ENCODE measurements at regions not wholly inside any gene's neighbourhood (a gene's known extent, or its start where the extent isn't known, plus 50 kb on each side); places are given as distances from the start of the nearest gene placed in this dataset.

- H3K27ac ChIP-seq (ENCODE audit: low read depth in 1 of 2, low read length in 1 of 2) = no peak overlapping the region
- DNase-seq (ENCODE audit: low read depth in 6 of 9, low spot score in 9 of 9) = no peak
- H3K27me3 ChIP-seq (ENCODE audit: control insufficient read depth in 2 of 2, insufficient read depth in 1 of 2, low read length in 1 of 2) = no peaks in the 10 kb centered on the region
- no peaks in the 10 kb centered on the region for H3K36me3 ChIP-seq (ENCODE audit: control insufficient read depth in 2 of 2, insufficient read depth in 2 of 2, low read length in 1 of 2)
- H3K4me3 ChIP-seq (ENCODE audit: low read length in 2 of 2) = no peak overlapping the region
- H3K9me3 ChIP-seq (ENCODE audit: control insufficient read depth in 2 of 2, insufficient read depth in 1 of 2, low read length in 1 of 2) = peaks cover 0 to 6% of the 10 kb centered on the region in 2 donors
- no peaks in the 10 kb centered on the region for H3K4me1 ChIP-seq (ENCODE audit: control insufficient read depth in 2 of 2, insufficient read depth in 2 of 2, low read length in 2 of 2)
- 92% methylated on average over 5 of the region's 5 CpGs for WGBS
These were observed 822.4 kb downstream of the FAT4 start for GRCh38 chr4:126136922-126137781.

- no peak overlapping the region for H3K27ac ChIP-seq (ENCODE audit: low read depth in 1 of 2, low read length in 1 of 2)
- peaks cover 0 to 6% of the 10 kb centered on the region in 2 donors for H3K9me3 ChIP-seq (ENCODE audit: control insufficient read depth in 2 of 2, insufficient read depth in 1 of 2, low read length in 1 of 2)
- no peak for DNase-seq (ENCODE audit: low read depth in 6 of 9, low spot score in 9 of 9)
- H3K4me3 ChIP-seq (ENCODE audit: low read length in 2 of 2) = no peak overlapping the region
- no peaks in the 10 kb centered on the region for H3K36me3 ChIP-seq (ENCODE audit: control insufficient read depth in 2 of 2, insufficient read depth in 2 of 2, low read length in 1 of 2)
- H3K4me1 ChIP-seq (ENCODE audit: control insufficient read depth in 2 of 2, insufficient read depth in 2 of 2, low read length in 2 of 2) = no peaks in the 10 kb centered on the region
- no peaks in the 10 kb centered on the region for H3K27me3 ChIP-seq (ENCODE audit: control insufficient read depth in 2 of 2, insufficient read depth in 1 of 2, low read length in 1 of 2)
These were observed 823.0 kb downstream of the FAT4 start for GRCh38 chr4:126137782-126138170.

GRCh38 chr4:126144543-126145237, 829.9 kb downstream of the FAT4 start:
- WGBS = 97% methylated on average over 1 of the region's 1 CpG
- no peaks in the 10 kb centered on the region for H3K36me3 ChIP-seq (ENCODE audit: control insufficient read depth in 2 of 2, insufficient read depth in 2 of 2, low read length in 1 of 2)

GRCh38 chr4:126168484-126168883, 853.7 kb downstream of the FAT4 start:
- Histone ChIP-seq H3K27ac (ENCODE audit: low read depth in 1 of 2, low read length in 1 of 2) (no peak overlapping the region), H3K4me1 (ENCODE audit: control insufficient read depth in 2 of 2, insufficient read depth in 2 of 2, low read length in 2 of 2) (no peaks in the 10 kb centered on the region)
- WGBS = 45% methylated on average over 1 of the region's 1 CpG

More at GRCh38 chr4:126144543-126145237, 829.9 kb downstream of the FAT4 start:
- H3K9me3 ChIP-seq (ENCODE audit: control insufficient read depth in 2 of 2, insufficient read depth in 1 of 2, low read length in 1 of 2) = no peaks in the 10 kb centered on the region
- no peaks in the 10 kb centered on the region for H3K27me3 ChIP-seq (ENCODE audit: control insufficient read depth in 2 of 2, insufficient read depth in 1 of 2, low read length in 1 of 2)
- no peaks in the 10 kb centered on the region for H3K4me1 ChIP-seq (ENCODE audit: control insufficient read depth in 2 of 2, insufficient read depth in 2 of 2, low read length in 2 of 2)
- H3K4me3 ChIP-seq (ENCODE audit: low read length in 2 of 2) = no peak overlapping the region
- no peak overlapping the region for H3K27ac ChIP-seq (ENCODE audit: low read depth in 1 of 2, low read length in 1 of 2)
- DNase-seq (ENCODE audit: low read depth in 6 of 9, low spot score in 9 of 9) = no peak

GRCh38 chr4:126172126-126172525, 857.4 kb downstream of the FAT4 start:
- H3K36me3 ChIP-seq (ENCODE audit: control insufficient read depth in 2 of 2, insufficient read depth in 2 of 2, low read length in 1 of 2) = no peaks in the 10 kb centered on the region
- no peaks in the 10 kb centered on the region for H3K27me3 ChIP-seq (ENCODE audit: control insufficient read depth in 2 of 2, insufficient read depth in 1 of 2, low read length in 1 of 2)
- no peak overlapping the region for H3K4me3 ChIP-seq (ENCODE audit: low read length in 2 of 2)
- peaks cover 0 to 6% of the 10 kb centered on the region in 2 donors for H3K9me3 ChIP-seq (ENCODE audit: control insufficient read depth in 2 of 2, insufficient read depth in 1 of 2, low read length in 1 of 2)
- WGBS = 26% methylated on average over 1 of the region's 1 CpG
- no peak overlapping the region for H3K27ac ChIP-seq (ENCODE audit: low read depth in 1 of 2, low read length in 1 of 2)
- DNase-seq (ENCODE audit: low read depth in 6 of 9, low spot score in 9 of 9) = no peak
- no peaks in the 10 kb centered on the region for H3K4me1 ChIP-seq (ENCODE audit: control insufficient read depth in 2 of 2, insufficient read depth in 2 of 2, low read length in 2 of 2)

More at GRCh38 chr4:126168484-126168883, 853.7 kb downstream of the FAT4 start:
- Histone ChIP-seq H3K36me3 (ENCODE audit: control insufficient read depth in 2 of 2, insufficient read depth in 2 of 2, low read length in 1 of 2) (no peaks in the 10 kb centered on the region), H3K9me3 (ENCODE audit: control insufficient read depth in 2 of 2, insufficient read depth in 1 of 2, low read length in 1 of 2) (peaks cover 0 to 6% of the 10 kb centered on the region in 2 donors), H3K27me3 (ENCODE audit: control insufficient read depth in 2 of 2, insufficient read depth in 1 of 2, low read length in 1 of 2) (no peaks in the 10 kb centered on the region), H3K4me3 (ENCODE audit: low read length in 2 of 2) (no peak overlapping the region)
- no peak for DNase-seq (ENCODE audit: low read depth in 6 of 9, low spot score in 9 of 9)

- DNase-seq (ENCODE audit: low read depth in 6 of 9, low spot score in 9 of 9) = no peak
- Histone ChIP-seq H3K4me1 (ENCODE audit: control insufficient read depth in 2 of 2, insufficient read depth in 2 of 2, low read length in 2 of 2) (no peaks in the 10 kb centered on the region), H3K9me3 (ENCODE audit: control insufficient read depth in 2 of 2, insufficient read depth in 1 of 2, low read length in 1 of 2) (peaks cover 0 to 6% of the 10 kb centered on the region in 2 donors), H3K36me3 (ENCODE audit: control insufficient read depth in 2 of 2, insufficient read depth in 2 of 2, low read length in 1 of 2) (no peaks in the 10 kb centered on the region), H3K27me3 (ENCODE audit: control insufficient read depth in 2 of 2, insufficient read depth in 1 of 2, low read length in 1 of 2) (no peaks in the 10 kb centered on the region), H3K4me3 (ENCODE audit: low read length in 2 of 2) (no peak overlapping the region), H3K27ac (ENCODE audit: low read depth in 1 of 2, low read length in 1 of 2) (no peak overlapping the region)
- WGBS = 97% methylated on average over 2 of the region's 2 CpGs
These were observed 859.9 kb downstream of the FAT4 start for GRCh38 chr4:126174627-126175026.

- Histone ChIP-seq H3K4me1 (ENCODE audit: control insufficient read depth in 2 of 2, insufficient read depth in 2 of 2, low read length in 2 of 2) (no peaks in the 10 kb centered on the region), H3K9me3 (ENCODE audit: control insufficient read depth in 2 of 2, insufficient read depth in 1 of 2, low read length in 1 of 2) (no peaks in the 10 kb centered on the region), H3K4me3 (ENCODE audit: low read length in 2 of 2) (no peak overlapping the region), H3K27me3 (ENCODE audit: control insufficient read depth in 2 of 2, insufficient read depth in 1 of 2, low read length in 1 of 2) (no peaks in the 10 kb centered on the region), H3K36me3 (ENCODE audit: control insufficient read depth in 2 of 2, insufficient read depth in 2 of 2, low read length in 1 of 2) (no peaks in the 10 kb centered on the region), H3K27ac (ENCODE audit: low read depth in 1 of 2, low read length in 1 of 2) (no peak overlapping the region)
- DNase-seq (ENCODE audit: low read depth in 6 of 9, low spot score in 9 of 9) = no peak
These were observed 865.9 kb downstream of the FAT4 start for GRCh38 chr4:126180642-126181041.

GRCh38 chr4:126182336-126182735, 867.6 kb downstream of the FAT4 start:
- Histone ChIP-seq H3K27me3 (ENCODE audit: control insufficient read depth in 2 of 2, insufficient read depth in 1 of 2, low read length in 1 of 2) (no peaks in the 10 kb centered on the region), H3K4me1 (ENCODE audit: control insufficient read depth in 2 of 2, insufficient read depth in 2 of 2, low read length in 2 of 2) (no peaks in the 10 kb centered on the region), H3K36me3 (ENCODE audit: control insufficient read depth in 2 of 2, insufficient read depth in 2 of 2, low read length in 1 of 2) (no peaks in the 10 kb centered on the region), H3K4me3 (ENCODE audit: low read length in 2 of 2) (no peak overlapping the region), H3K27ac (ENCODE audit: low read depth in 1 of 2, low read length in 1 of 2) (no peak overlapping the region), H3K9me3 (ENCODE audit: control insufficient read depth in 2 of 2, insufficient read depth in 1 of 2, low read length in 1 of 2) (no peaks in the 10 kb centered on the region)
- 96% methylated on average over 1 of the region's 1 CpG for WGBS
- DNase-seq (ENCODE audit: low read depth in 6 of 9, low spot score in 9 of 9) = no peak

GRCh38 chr4:126182786-126183185, 868.0 kb downstream of the FAT4 start:
- no peaks in the 10 kb centered on the region for H3K9me3 ChIP-seq (ENCODE audit: control insufficient read depth in 2 of 2, insufficient read depth in 1 of 2, low read length in 1 of 2)
- H3K27me3 ChIP-seq (ENCODE audit: control insufficient read depth in 2 of 2, insufficient read depth in 1 of 2, low read length in 1 of 2) = no peaks in the 10 kb centered on the region
- 92% methylated on average over 2 of the region's 2 CpGs for WGBS
- H3K4me1 ChIP-seq (ENCODE audit: control insufficient read depth in 2 of 2, insufficient read depth in 2 of 2, low read length in 2 of 2) = no peaks in the 10 kb centered on the region
- H3K27ac ChIP-seq (ENCODE audit: low read depth in 1 of 2, low read length in 1 of 2) = no peak overlapping the region
- DNase-seq (ENCODE audit: low read depth in 6 of 9, low spot score in 9 of 9) = no peak
- no peaks in the 10 kb centered on the region for H3K36me3 ChIP-seq (ENCODE audit: control insufficient read depth in 2 of 2, insufficient read depth in 2 of 2, low read length in 1 of 2)
- no peak overlapping the region for H3K4me3 ChIP-seq (ENCODE audit: low read length in 2 of 2)
